ENCODE measurements at regions not wholly inside any gene's neighbourhood (a gene's known extent, or its start where the extent isn't known, plus 50 kb on each side); places are given as distances from the start of the nearest gene placed in this dataset.

DNA sequence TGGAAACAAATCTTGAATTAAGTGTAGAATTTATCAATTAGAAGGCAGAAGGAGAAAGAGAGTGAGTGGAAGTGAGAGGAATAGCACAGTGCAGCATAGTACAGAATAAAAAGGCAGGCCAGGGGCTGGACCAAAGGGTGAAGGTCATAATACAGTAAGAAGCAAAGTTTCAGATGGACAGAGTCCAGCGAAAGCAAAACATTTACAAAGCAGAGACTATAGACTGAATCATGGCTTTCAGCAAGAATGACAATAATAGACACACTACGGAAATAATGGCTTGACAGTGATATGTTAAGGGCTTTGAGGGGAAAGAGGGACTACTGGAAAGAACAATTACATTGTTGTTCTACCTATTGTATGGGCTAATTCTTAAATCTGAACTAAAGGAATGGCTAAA lies 249.0 kb upstream of the CHD1 start:
- H3K27me3 ChIP-seq (ENCODE audit: insufficient read depth) = no peaks in the 10 kb centered on the region
- no peaks in the 10 kb centered on the region for H3F3A ChIP-seq (replicated peaks; ENCODE audit: insufficient read depth)
- no peak overlapping the region for H3K4me3 ChIP-seq (ENCODE audit: low read depth in 2 of 2, low read length in 1 of 2)
- CTCF ChIA-PET = no interaction called here
- POLR2A ChIA-PET = no interaction called here
- H3K9me3 ChIP-seq = no peaks in the 10 kb centered on the region
- H3K79me2 ChIP-seq (ENCODE audit: insufficient read depth) = no peaks in the 10 kb centered on the region
- WGBS (ENCODE audit: low lambda C conversion rate) = 15% methylated on average over 2 of the region's 2 CpGs
- no peak overlapping the region for H3K9ac ChIP-seq
- DNase-seq = no peak
- H2AFZ ChIP-seq (ENCODE audit: low read depth) = no peak overlapping the region
- H3K9me2 ChIP-seq = no peaks in the 10 kb centered on the region
- H3K4me2 ChIP-seq = no peak overlapping the region
- H3K27ac ChIP-seq (ENCODE audit: low read depth in 2 of 2, low read length in 1 of 2) = no peak overlapping the region
- TF ChIP-seq, protein P1, sequence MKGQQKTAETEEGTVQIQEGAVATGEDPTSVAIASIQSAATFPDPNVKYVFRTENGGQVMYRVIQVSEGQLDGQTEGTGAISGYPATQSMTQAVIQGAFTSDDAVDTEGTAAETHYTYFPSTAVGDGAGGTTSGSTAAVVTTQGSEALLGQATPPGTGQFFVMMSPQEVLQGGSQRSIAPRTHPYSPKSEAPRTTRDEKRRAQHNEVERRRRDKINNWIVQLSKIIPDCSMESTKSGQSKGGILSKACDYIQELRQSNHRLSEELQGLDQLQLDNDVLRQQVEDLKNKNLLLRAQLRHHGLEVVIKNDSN (IDR thresholded peaks at IDR 0.05; ENCODE audit: borderline replicate concordance, low read depth) = no peak
- TF ChIP-seq TEAD4 (IDR thresholded peaks at IDR 0.05; ENCODE audit: borderline replicate concordance, insufficient read depth) (no peak), JUND (IDR thresholded peaks at IDR 0.05) (no peak), MXI1 (IDR thresholded peaks at IDR 0.05; ENCODE audit: low read depth, low read length) (no peak), GABPA (IDR thresholded peaks at IDR 0.05; ENCODE audit: low read depth) (no peak), CHD2 (IDR thresholded peaks at IDR 0.05; ENCODE audit: low read length, partially characterized antibody) (no peak), EZH2phosphoT487 (IDR thresholded peaks at IDR 0.05; ENCODE audit: borderline replicate concordance, low read depth) (no peak), RCOR1 (IDR thresholded peaks at IDR 0.05; ENCODE audit: low read length) (no peak), TCF12 (IDR thresholded peaks at IDR 0.05) (no peak), MEF2A (IDR thresholded peaks at IDR 0.05; ENCODE audit: borderline replicate concordance, low read depth) (no peak), FOXJ3 (CRISPR knock-in tag; IDR thresholded peaks at IDR 0.05) (no peak), SIN3A (IDR thresholded peaks at IDR 0.05; ENCODE audit: borderline replicate concordance, low read depth, low read length) (no peak), FOXM1 (IDR thresholded peaks at IDR 0.05; ENCODE audit: low read depth) (no peak)
- TF ChIP-seq, protein P2, sequence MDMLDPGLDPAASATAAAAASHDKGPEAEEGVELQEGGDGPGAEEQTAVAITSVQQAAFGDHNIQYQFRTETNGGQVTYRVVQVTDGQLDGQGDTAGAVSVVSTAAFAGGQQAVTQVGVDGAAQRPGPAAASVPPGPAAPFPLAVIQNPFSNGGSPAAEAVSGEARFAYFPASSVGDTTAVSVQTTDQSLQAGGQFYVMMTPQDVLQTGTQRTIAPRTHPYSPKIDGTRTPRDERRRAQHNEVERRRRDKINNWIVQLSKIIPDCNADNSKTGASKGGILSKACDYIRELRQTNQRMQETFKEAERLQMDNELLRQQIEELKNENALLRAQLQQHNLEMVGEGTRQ (IDR thresholded peaks at IDR 0.05; ENCODE audit: borderline replicate concordance, low read depth, low read length) = no peak
- no peaks in the 10 kb centered on the region for H4K20me1 ChIP-seq (ENCODE audit: insufficient read depth)
- H3K4me1 ChIP-seq (ENCODE audit: control insufficient read depth in 1 of 2, insufficient read depth in 2 of 2, low read depth in 1 of 2, low read length in 1 of 2) = no peaks in the 10 kb centered on the region
- H3K36me3 ChIP-seq (replicated peaks in 1 of 2; ENCODE audit: control insufficient read depth in 1 of 2, insufficient read depth in 2 of 2, low read length in 1 of 2) = no peaks in the 10 kb centered on the region

DNA sequence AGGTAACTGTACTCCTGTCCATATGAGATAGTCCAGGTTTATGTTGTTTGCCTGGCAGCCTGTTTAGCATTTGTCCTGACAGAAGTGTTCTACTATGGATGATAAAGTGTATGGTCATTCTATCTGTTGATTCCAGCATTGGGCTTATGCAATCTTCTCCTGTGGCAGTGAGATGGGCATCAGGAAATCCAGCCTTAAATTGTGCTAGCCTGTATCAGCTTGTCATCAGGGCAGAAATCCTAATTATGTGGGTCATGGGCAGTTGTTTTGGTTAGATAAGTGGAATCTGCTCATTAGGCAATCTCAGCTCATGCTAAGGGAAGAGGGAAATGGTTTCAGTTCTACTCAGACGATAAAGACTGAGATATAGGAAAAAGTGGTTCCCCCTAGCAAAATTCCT lies 247.4 kb upstream of the CHD1 start:
- Histone ChIP-seq H3K9ac (no peak overlapping the region), H3K9me2 (no peaks in the 10 kb centered on the region), H3K27ac (ENCODE audit: low read depth in 2 of 2, low read length in 1 of 2) (no peak overlapping the region), H3K79me2 (ENCODE audit: insufficient read depth) (no peaks in the 10 kb centered on the region), H3K36me3 (replicated peaks in 1 of 2; ENCODE audit: control insufficient read depth in 1 of 2, insufficient read depth in 2 of 2, low read length in 1 of 2) (no peaks in the 10 kb centered on the region), H3K4me1 (ENCODE audit: control insufficient read depth in 1 of 2, insufficient read depth in 2 of 2, low read depth in 1 of 2, low read length in 1 of 2) (no peaks in the 10 kb centered on the region), H2AFZ (ENCODE audit: low read depth) (no peak overlapping the region), H3F3A (replicated peaks; ENCODE audit: insufficient read depth) (no peaks in the 10 kb centered on the region), H3K4me3 (ENCODE audit: low read depth in 2 of 2, low read length in 1 of 2) (no peak overlapping the region), H3K27me3 (ENCODE audit: insufficient read depth) (no peaks in the 10 kb centered on the region), H4K20me1 (ENCODE audit: insufficient read depth) (no peaks in the 10 kb centered on the region), H3K4me2 (no peak overlapping the region), H3K9me3 (no peaks in the 10 kb centered on the region)
- ChIA-PET POLR2A (no interaction called here), CTCF (no interaction called here)
- WGBS (ENCODE audit: low lambda C conversion rate) = 0% methylated on average over 1 of the region's 1 CpG
- no peak for DNase-seq
- TF ChIP-seq NFIC (IDR thresholded peaks at IDR 0.05; ENCODE audit: borderline replicate concordance) (no peak), JUND (IDR thresholded peaks at IDR 0.05) (no peak), FOXM1 (IDR thresholded peaks at IDR 0.05; ENCODE audit: low read depth) (no peak), SMC3 (IDR thresholded peaks at IDR 0.05; ENCODE audit: low read depth, low read length) (no peak), SIN3A (IDR thresholded peaks at IDR 0.05; ENCODE audit: borderline replicate concordance, low read depth, low read length) (no peak), MXI1 (IDR thresholded peaks at IDR 0.05; ENCODE audit: low read depth, low read length) (no peak), TEAD4 (IDR thresholded peaks at IDR 0.05; ENCODE audit: borderline replicate concordance, insufficient read depth) (no peak), EZH2phosphoT487 (IDR thresholded peaks at IDR 0.05; ENCODE audit: borderline replicate concordance, low read depth) (no peak), YY1 (IDR thresholded peaks at IDR 0.05; ENCODE audit: low read depth) (no peak), TCF12 (IDR thresholded peaks at IDR 0.05) (no peak), RXRA (IDR thresholded peaks at IDR 0.05; ENCODE audit: borderline replicate concordance, low read depth) (no peak), FOXJ3 (CRISPR knock-in tag; IDR thresholded peaks at IDR 0.05) (no peak)
- TF ChIP-seq, protein P3, sequence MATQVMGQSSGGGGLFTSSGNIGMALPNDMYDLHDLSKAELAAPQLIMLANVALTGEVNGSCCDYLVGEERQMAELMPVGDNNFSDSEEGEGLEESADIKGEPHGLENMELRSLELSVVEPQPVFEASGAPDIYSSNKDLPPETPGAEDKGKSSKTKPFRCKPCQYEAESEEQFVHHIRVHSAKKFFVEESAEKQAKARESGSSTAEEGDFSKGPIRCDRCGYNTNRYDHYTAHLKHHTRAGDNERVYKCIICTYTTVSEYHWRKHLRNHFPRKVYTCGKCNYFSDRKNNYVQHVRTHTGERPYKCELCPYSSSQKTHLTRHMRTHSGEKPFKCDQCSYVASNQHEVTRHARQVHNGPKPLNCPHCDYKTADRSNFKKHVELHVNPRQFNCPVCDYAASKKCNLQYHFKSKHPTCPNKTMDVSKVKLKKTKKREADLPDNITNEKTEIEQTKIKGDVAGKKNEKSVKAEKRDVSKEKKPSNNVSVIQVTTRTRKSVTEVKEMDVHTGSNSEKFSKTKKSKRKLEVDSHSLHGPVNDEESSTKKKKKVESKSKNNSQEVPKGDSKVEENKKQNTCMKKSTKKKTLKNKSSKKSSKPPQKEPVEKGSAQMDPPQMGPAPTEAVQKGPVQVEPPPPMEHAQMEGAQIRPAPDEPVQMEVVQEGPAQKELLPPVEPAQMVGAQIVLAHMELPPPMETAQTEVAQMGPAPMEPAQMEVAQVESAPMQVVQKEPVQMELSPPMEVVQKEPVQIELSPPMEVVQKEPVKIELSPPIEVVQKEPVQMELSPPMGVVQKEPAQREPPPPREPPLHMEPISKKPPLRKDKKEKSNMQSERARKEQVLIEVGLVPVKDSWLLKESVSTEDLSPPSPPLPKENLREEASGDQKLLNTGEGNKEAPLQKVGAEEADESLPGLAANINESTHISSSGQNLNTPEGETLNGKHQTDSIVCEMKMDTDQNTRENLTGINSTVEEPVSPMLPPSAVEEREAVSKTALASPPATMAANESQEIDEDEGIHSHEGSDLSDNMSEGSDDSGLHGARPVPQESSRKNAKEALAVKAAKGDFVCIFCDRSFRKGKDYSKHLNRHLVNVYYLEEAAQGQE (IDR thresholded peaks at IDR 0.05; ENCODE audit: low read depth, low read length) = no peak
- TF ChIP-seq, protein P4, sequence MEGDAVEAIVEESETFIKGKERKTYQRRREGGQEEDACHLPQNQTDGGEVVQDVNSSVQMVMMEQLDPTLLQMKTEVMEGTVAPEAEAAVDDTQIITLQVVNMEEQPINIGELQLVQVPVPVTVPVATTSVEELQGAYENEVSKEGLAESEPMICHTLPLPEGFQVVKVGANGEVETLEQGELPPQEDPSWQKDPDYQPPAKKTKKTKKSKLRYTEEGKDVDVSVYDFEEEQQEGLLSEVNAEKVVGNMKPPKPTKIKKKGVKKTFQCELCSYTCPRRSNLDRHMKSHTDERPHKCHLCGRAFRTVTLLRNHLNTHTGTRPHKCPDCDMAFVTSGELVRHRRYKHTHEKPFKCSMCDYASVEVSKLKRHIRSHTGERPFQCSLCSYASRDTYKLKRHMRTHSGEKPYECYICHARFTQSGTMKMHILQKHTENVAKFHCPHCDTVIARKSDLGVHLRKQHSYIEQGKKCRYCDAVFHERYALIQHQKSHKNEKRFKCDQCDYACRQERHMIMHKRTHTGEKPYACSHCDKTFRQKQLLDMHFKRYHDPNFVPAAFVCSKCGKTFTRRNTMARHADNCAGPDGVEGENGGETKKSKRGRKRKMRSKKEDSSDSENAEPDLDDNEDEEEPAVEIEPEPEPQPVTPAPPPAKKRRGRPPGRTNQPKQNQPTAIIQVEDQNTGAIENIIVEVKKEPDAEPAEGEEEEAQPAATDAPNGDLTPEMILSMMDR (IDR thresholded peaks at IDR 0.05) = no peak
- TF ChIP-seq, protein P2 (IDR thresholded peaks at IDR 0.05; ENCODE audit: borderline replicate concordance, low read depth, low read length) = no peak

Data from SK-N-SH (cell line).